GM12875 (cell line): ENCODE measurements at regions not wholly inside any gene's neighbourhood (a gene's known extent, or its start where the extent isn't known, plus 50 kb on each side); places are given as distances from the start of the nearest gene placed in this dataset.
"Not testable (repeated sequence)": the region's sequence is repeated elsewhere in the genome, so short reads cannot be mapped to it uniquely, and the experiment has no call there.

ENCODE experiments used
- H3K4me3 ChIP-seq: one replicate; pipeline ENCODE4 v1.5.1; 2011; ENCODE audit warnings: low read depth, low read length, control low read depth
- TF ChIP-seq, protein P1 (sequence below): IDR thresholded peaks from 2 replicates; pipeline ENCODE4 v1.5.1; 2011; ENCODE audit warnings: low read depth, mild to moderate bottlenecking, control low read depth, inconsistent platforms, low read length, moderate library complexity, borderline replicate concordance; ENCODE audit not compliant: insufficient read depth

DNA sequence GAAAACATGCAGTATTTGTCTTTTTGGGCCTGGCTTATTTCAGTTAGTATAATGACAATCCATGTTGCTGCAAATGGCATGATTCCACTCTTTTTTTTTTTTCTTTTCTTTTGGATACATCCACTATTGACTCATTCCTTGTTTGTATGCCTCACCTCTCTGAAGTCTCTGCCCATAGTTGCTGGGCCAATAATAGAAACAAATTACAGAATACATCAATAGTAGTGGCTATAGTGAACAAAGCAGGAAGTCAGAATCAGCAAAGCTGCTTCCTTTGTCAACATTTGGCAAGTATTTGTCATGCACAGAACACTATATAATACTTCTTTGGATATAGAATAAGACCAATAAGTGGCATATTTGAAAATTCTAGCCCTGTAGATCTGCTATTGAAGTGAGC, 609.7 kb downstream of the STK39 start:
- TF ChIP-seq, protein P1, sequence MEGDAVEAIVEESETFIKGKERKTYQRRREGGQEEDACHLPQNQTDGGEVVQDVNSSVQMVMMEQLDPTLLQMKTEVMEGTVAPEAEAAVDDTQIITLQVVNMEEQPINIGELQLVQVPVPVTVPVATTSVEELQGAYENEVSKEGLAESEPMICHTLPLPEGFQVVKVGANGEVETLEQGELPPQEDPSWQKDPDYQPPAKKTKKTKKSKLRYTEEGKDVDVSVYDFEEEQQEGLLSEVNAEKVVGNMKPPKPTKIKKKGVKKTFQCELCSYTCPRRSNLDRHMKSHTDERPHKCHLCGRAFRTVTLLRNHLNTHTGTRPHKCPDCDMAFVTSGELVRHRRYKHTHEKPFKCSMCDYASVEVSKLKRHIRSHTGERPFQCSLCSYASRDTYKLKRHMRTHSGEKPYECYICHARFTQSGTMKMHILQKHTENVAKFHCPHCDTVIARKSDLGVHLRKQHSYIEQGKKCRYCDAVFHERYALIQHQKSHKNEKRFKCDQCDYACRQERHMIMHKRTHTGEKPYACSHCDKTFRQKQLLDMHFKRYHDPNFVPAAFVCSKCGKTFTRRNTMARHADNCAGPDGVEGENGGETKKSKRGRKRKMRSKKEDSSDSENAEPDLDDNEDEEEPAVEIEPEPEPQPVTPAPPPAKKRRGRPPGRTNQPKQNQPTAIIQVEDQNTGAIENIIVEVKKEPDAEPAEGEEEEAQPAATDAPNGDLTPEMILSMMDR: no peak
- H3K4me3 ChIP-seq: no peak overlapping the region

DNA sequence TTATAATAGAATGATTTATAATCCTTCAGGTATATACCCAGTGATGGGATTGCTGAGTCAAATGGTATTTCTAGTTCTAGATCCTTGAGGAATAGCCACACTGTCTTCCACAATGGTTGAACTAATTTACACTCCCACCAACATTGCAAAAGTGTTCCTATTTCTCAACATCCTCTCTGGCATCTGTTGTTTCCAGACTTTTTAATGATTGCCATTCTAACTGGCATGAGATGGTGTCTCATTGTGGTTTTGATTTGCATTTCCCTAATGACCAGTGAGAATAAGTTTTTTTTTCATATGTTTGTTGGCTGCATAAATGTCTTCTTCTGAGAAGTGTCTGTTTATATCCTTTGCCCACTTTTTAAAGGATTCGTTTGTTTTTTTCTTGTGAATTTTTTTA, 615.1 kb downstream of the STK39 start:
- not testable (repeated sequence) for H3K4me3 ChIP-seq

GRCh38 chr2:167626961-167627360, 620.4 kb downstream of the STK39 start:
- no peak overlapping the region for H3K4me3 ChIP-seq
- TF ChIP-seq, protein P1: no peak

- no peak overlapping the region for H3K4me3 ChIP-seq
- TF ChIP-seq, protein P1: no peak
Measured at GRCh38 chr2:167626301-167626700, 621.1 kb downstream of the STK39 start.

GRCh38 chr2:167616997-167617396, 630.4 kb downstream of the STK39 start:
- TF ChIP-seq, protein P1: no peak
- H3K4me3 ChIP-seq: no peak overlapping the region

DNA sequence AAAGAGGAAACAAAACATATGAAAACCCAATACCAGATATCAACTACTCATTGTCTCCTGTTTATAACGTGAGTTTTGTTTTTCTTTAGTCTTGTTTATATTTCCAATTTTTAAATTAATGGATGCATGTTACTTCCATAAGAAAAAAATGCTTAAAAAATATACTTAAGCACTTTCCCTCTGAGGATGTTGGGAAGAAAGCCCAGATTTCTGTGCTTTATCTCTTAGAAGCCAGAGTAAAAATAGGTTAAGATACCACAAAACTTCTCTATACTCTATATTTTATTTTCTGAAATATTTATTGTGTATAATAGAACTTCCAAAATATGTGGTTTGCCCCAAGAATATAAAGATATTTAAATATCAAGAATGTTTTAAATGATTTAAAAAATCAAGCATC, 633.9 kb downstream of the STK39 start:
- H3K4me3 ChIP-seq: no peak overlapping the region
- TF ChIP-seq, protein P1: no peak

DNA sequence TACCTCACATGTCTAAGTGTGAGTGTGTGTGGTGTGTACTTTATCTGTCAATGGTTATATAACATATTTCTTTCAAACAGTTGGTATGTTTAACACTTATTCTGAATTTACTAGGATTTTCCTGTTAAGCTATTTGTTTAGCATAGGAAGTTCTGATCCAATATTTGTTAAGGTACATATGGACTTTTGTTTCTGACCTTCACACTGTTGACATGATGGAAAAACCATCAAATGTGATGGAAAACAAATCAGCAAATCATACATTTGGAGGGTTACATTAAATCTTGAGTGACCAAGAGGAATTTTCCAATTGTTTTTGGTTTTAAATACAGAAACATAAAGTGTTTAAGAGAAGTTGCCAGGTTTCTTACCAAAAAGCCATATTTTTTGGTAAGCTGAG, 638.9 kb downstream of the STK39 start:
- TF ChIP-seq, protein P1: no peak
- no peak overlapping the region for H3K4me3 ChIP-seq

DNA sequence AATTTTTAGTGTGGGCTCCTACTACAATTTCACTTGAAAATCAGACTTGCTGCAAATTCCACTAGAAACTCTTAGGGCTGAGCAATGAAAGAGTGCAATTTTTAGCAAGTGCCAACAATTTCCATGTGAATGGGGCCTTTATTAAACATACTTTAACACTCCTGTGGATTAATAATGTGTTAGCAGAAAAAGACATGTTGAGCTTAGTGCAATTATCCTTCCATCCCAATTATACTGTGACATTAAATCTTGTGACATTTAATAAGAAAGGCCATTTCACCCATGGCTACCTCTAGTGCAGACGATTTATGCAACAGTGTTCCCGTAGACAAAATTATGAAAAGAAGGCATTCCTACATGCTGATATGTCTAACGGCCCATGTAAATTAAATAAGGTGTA, 639.7 kb downstream of the STK39 start:
- TF ChIP-seq, protein P1: no peak
- H3K4me3 ChIP-seq: no peak overlapping the region
